ENCODE measurements at regions not wholly inside any gene's neighbourhood (a gene's known extent, or its start where the extent isn't known, plus 50 kb on each side); places are given as distances from the start of the nearest gene placed in this dataset.

DNA sequence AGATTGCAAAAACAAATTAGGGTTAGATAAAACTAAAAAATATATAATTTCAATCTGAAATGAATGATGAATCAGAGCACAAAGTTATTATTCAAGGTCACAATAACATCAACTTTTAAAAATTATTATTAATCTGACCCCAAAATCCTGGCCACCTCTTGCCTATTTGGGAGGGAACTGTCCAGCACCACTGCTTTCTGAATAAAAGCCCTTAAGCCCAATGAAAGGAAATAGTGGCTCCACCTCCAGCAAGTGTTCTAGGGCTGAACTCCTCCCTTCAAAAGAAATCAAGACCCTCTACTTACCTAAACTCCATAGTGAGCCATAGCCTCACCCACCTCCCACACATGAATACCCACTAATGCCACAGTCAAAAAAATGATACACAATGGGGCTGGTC, 208.2 kb downstream of the PARM1 start:
- TF ChIP-seq, protein P1, sequence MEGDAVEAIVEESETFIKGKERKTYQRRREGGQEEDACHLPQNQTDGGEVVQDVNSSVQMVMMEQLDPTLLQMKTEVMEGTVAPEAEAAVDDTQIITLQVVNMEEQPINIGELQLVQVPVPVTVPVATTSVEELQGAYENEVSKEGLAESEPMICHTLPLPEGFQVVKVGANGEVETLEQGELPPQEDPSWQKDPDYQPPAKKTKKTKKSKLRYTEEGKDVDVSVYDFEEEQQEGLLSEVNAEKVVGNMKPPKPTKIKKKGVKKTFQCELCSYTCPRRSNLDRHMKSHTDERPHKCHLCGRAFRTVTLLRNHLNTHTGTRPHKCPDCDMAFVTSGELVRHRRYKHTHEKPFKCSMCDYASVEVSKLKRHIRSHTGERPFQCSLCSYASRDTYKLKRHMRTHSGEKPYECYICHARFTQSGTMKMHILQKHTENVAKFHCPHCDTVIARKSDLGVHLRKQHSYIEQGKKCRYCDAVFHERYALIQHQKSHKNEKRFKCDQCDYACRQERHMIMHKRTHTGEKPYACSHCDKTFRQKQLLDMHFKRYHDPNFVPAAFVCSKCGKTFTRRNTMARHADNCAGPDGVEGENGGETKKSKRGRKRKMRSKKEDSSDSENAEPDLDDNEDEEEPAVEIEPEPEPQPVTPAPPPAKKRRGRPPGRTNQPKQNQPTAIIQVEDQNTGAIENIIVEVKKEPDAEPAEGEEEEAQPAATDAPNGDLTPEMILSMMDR (conservative IDR thresholded peaks at IDR 0.05; ENCODE audit: low read length), result no peak
- TF ChIP-seq EZH2phosphoT487 (IDR thresholded peaks at IDR 0.05; ENCODE audit: borderline replicate concordance), result no peak
